SK-N-MC (cell line): ENCODE measurements at regions not wholly inside any gene's neighbourhood (a gene's known extent, or its start where the extent isn't known, plus 50 kb on each side); places are given as distances from the start of the nearest gene placed in this dataset.

Experiments
- EZH2 ChIP-seq: fragments of 200-600 bp; sonication (generic); IDR thresholded peaks from one replicate; pipeline ENCODE4 v1.6.1; 2017; ENCODE audit warnings: antibody characterized with exemption
- FOXP2 ChIP-seq: optimal IDR thresholded peaks from 2 replicates; pipeline ENCODE3; 2011; ENCODE audit warnings: mild to moderate bottlenecking, moderate library complexity; ENCODE audit not compliant: insufficient read depth; ENCODE audit errors: extremely low read length, control extremely low read depth
- POLR2AphosphoS5 ChIP-seq: IDR thresholded peaks from 2 replicates; pipeline ENCODE4 v1.6.1; 2012; ENCODE audit warnings: mild to moderate bottlenecking, low read depth, low read length, borderline replicate concordance

- TF ChIP-seq EZH2 (no peak), POLR2AphosphoS5 (peak; percentile 63; the same call in 1 of the 2 replicates), FOXP2 (no peak)
Measured at GRCh38 chr6:121559611-121560269, 124.3 kb downstream of the GJA1 start.
